ENCODE measurements at regions not wholly inside any gene's neighbourhood (a gene's known extent, or its start where the extent isn't known, plus 50 kb on each side); places are given as distances from the start of the nearest gene placed in this dataset.

- no peaks in the 10 kb centered on the region; the same call in 1 of the 2 replicates for H3K36me3 Mint-ChIP-seq (ENCODE audit: low read depth)
- DNase-seq: no peak
- H3K4me1 Mint-ChIP-seq (ENCODE audit: low read depth): peaks cover 74% of the 10 kb centered on the region
- no peaks in the 10 kb centered on the region for H3K27me3 Mint-ChIP-seq (ENCODE audit: insufficient read depth)
- H3K4me3 Mint-ChIP-seq: no peak overlapping the region
- no peaks in the 10 kb centered on the region for H3K9me3 Mint-ChIP-seq
- no peak for TF ChIP-seq CTCF (IDR thresholded peaks at IDR 0.05)
- no peak overlapping the region for H3K27ac Mint-ChIP-seq
Measured at GRCh38 chr6:132081338-132081737, 130.2 kb upstream of the CCN2 start.

GRCh38 chr6:132079286-132079685, 128.1 kb upstream of the CCN2 start:
- TF ChIP-seq CTCF (IDR thresholded peaks at IDR 0.05): no peak
- H3K36me3 Mint-ChIP-seq (ENCODE audit: low read depth): no peaks in the 10 kb centered on the region; the same call in 1 of the 2 replicates
- H3K27ac Mint-ChIP-seq: no peak overlapping the region
- H3K27me3 Mint-ChIP-seq (ENCODE audit: insufficient read depth): no peaks in the 10 kb centered on the region
- H3K4me3 Mint-ChIP-seq: no peak overlapping the region
- H3K9me3 Mint-ChIP-seq: no peaks in the 10 kb centered on the region
- no peak for DNase-seq
- H3K4me1 Mint-ChIP-seq (ENCODE audit: low read depth): peaks cover 54% of the 10 kb centered on the region

- DNase-seq: no peak
- TF ChIP-seq CTCF (IDR thresholded peaks at IDR 0.05): no peak
- Mint-ChIP-seq H3K27ac (no peak overlapping the region), H3K9me3 (no peaks in the 10 kb centered on the region), H3K27me3 (ENCODE audit: insufficient read depth) (no peaks in the 10 kb centered on the region), H3K36me3 (ENCODE audit: low read depth) (no peaks in the 10 kb centered on the region; the same call in 1 of the 2 replicates), H3K4me3 (no peak overlapping the region), H3K4me1 (ENCODE audit: low read depth) (peaks cover 33% of the 10 kb centered on the region)
Measured at GRCh38 chr6:132076452-132076851, 125.3 kb upstream of the CCN2 start.

- H3K27me3 Mint-ChIP-seq (ENCODE audit: insufficient read depth): no peaks in the 10 kb centered on the region
- H3K36me3 Mint-ChIP-seq (ENCODE audit: low read depth): no peaks in the 10 kb centered on the region
- no peak overlapping the region for H3K4me3 Mint-ChIP-seq
- H3K9me3 Mint-ChIP-seq: no peaks in the 10 kb centered on the region
- TF ChIP-seq CTCF (IDR thresholded peaks at IDR 0.05): no peak
- peaks cover 19% of the 10 kb centered on the region for H3K4me1 Mint-ChIP-seq (ENCODE audit: low read depth)
- no peak for DNase-seq
- H3K27ac Mint-ChIP-seq: no peak overlapping the region
Measured at GRCh38 chr6:132072831-132073230, 121.7 kb upstream of the CCN2 start.

GRCh38 chr6:132072271-132072670, 121.1 kb upstream of the CCN2 start:
- no peak for DNase-seq
- Mint-ChIP-seq H3K27me3 (ENCODE audit: insufficient read depth) (no peaks in the 10 kb centered on the region), H3K27ac (no peak overlapping the region), H3K36me3 (ENCODE audit: low read depth) (no peaks in the 10 kb centered on the region), H3K9me3 (no peaks in the 10 kb centered on the region), H3K4me3 (no peak overlapping the region), H3K4me1 (ENCODE audit: low read depth) (peaks cover 25% of the 10 kb centered on the region)
- no peak for TF ChIP-seq CTCF (IDR thresholded peaks at IDR 0.05)

GRCh38 chr6:132070356-132070755, 119.2 kb upstream of the CCN2 start:
- Mint-ChIP-seq H3K9me3 (no peaks in the 10 kb centered on the region), H3K4me1 (ENCODE audit: low read depth) (peaks cover 39% of the 10 kb centered on the region), H3K36me3 (ENCODE audit: low read depth) (peaks cover 5% of the 10 kb centered on the region; the same call in 1 of the 2 replicates), H3K27ac (no peak overlapping the region; the same call in 1 of the 2 replicates), H3K4me3 (no peak overlapping the region), H3K27me3 (ENCODE audit: insufficient read depth) (no peaks in the 10 kb centered on the region)
- DNase-seq: no peak
- no peak for TF ChIP-seq CTCF (IDR thresholded peaks at IDR 0.05)

Measured in HFFc6 (cell line).